ENCODE measurements at regions not wholly inside any gene's neighbourhood (a gene's known extent, or its start where the extent isn't known, plus 50 kb on each side); places are given as distances from the start of the nearest gene placed in this dataset.

DNA sequence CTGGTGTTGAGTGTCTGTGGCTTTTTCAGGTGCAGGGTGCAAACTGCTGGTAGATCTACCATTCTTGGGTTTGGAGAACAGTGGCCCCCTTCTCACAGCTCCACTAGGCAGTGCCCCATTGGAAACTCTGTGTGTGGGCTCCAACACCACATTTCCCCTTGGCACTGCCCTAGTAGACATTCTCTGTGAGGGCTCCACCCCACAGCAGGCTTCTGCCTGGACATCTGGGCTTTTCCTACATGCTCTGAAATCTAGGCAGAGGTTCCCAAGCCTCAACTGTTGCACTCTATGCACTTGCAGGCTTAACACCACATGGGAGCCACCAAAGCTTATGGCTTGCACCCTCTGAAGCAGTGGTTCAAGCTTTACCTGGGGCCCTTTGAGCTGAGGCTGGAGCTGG lies 80.9 kb downstream of the BARX1 start:
- H3K4me3 ChIP-seq (replicated peaks; ENCODE audit: insufficient read depth, low read length), result no peak overlapping the region
- TF ChIP-seq, protein P1, sequence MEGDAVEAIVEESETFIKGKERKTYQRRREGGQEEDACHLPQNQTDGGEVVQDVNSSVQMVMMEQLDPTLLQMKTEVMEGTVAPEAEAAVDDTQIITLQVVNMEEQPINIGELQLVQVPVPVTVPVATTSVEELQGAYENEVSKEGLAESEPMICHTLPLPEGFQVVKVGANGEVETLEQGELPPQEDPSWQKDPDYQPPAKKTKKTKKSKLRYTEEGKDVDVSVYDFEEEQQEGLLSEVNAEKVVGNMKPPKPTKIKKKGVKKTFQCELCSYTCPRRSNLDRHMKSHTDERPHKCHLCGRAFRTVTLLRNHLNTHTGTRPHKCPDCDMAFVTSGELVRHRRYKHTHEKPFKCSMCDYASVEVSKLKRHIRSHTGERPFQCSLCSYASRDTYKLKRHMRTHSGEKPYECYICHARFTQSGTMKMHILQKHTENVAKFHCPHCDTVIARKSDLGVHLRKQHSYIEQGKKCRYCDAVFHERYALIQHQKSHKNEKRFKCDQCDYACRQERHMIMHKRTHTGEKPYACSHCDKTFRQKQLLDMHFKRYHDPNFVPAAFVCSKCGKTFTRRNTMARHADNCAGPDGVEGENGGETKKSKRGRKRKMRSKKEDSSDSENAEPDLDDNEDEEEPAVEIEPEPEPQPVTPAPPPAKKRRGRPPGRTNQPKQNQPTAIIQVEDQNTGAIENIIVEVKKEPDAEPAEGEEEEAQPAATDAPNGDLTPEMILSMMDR (IDR thresholded peaks at IDR 0.05; ENCODE audit: insufficient read depth, low read length), result no peak
- TF ChIP-seq, protein P2, sequence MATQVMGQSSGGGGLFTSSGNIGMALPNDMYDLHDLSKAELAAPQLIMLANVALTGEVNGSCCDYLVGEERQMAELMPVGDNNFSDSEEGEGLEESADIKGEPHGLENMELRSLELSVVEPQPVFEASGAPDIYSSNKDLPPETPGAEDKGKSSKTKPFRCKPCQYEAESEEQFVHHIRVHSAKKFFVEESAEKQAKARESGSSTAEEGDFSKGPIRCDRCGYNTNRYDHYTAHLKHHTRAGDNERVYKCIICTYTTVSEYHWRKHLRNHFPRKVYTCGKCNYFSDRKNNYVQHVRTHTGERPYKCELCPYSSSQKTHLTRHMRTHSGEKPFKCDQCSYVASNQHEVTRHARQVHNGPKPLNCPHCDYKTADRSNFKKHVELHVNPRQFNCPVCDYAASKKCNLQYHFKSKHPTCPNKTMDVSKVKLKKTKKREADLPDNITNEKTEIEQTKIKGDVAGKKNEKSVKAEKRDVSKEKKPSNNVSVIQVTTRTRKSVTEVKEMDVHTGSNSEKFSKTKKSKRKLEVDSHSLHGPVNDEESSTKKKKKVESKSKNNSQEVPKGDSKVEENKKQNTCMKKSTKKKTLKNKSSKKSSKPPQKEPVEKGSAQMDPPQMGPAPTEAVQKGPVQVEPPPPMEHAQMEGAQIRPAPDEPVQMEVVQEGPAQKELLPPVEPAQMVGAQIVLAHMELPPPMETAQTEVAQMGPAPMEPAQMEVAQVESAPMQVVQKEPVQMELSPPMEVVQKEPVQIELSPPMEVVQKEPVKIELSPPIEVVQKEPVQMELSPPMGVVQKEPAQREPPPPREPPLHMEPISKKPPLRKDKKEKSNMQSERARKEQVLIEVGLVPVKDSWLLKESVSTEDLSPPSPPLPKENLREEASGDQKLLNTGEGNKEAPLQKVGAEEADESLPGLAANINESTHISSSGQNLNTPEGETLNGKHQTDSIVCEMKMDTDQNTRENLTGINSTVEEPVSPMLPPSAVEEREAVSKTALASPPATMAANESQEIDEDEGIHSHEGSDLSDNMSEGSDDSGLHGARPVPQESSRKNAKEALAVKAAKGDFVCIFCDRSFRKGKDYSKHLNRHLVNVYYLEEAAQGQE (IDR thresholded peaks at IDR 0.05; ENCODE audit: insufficient replicate concordance, low read depth), result no peak
- no peak for TF ChIP-seq GABPA (IDR thresholded peaks at IDR 0.05; ENCODE audit: low read depth)
- no peak for TF ChIP-seq POLR2AphosphoS5 (IDR thresholded peaks at IDR 0.05; ENCODE audit: low read depth)
- no peak for TF ChIP-seq SPI1 (IDR thresholded peaks at IDR 0.05; ENCODE audit: borderline replicate concordance, low read depth)
- H3K27me3 ChIP-seq (ENCODE audit: insufficient read depth, poor library complexity, severe bottlenecking), result no peaks in the 10 kb centered on the region
- H3K27ac ChIP-seq (replicated peaks), result no peak overlapping the region
- no peak for DNase-seq (ENCODE audit: low read depth in 1 of 2, low spot score in 1 of 2)

DNA sequence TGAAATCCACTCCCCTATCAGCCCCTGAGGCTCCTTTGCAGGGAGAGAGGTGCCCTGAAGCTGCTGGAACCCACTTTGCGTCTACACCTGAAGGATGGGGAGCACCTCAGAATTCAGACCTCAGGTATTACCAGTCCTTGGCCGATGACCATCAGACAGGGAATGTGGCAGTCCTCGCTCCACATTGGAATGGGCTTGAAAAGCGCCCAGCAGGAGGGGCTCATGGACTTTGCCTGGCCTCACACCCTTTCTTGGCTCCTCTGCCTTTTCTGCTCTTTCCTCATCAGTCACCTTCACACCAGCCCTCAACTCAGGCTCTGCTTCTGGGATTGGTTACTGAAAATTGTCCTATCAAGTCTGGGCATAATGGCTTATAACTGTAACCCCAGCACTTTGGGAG lies 83.9 kb downstream of the BARX1 start:
- H3K4me3 ChIP-seq (replicated peaks; ENCODE audit: insufficient read depth, low read length), result no peak overlapping the region
- H3K27me3 ChIP-seq (ENCODE audit: insufficient read depth, poor library complexity, severe bottlenecking), result no peaks in the 10 kb centered on the region
- TF ChIP-seq SPI1 (IDR thresholded peaks at IDR 0.05; ENCODE audit: borderline replicate concordance, low read depth) (no peak), POLR2AphosphoS5 (IDR thresholded peaks at IDR 0.05; ENCODE audit: low read depth) (no peak), GABPA (IDR thresholded peaks at IDR 0.05; ENCODE audit: low read depth) (no peak)
- TF ChIP-seq, protein P1 (IDR thresholded peaks at IDR 0.05; ENCODE audit: insufficient read depth, low read length), result no peak
- TF ChIP-seq, protein P2 (IDR thresholded peaks at IDR 0.05; ENCODE audit: insufficient replicate concordance, low read depth), result no peak
- DNase-seq (ENCODE audit: low read depth in 1 of 2, low spot score in 1 of 2), result no peak
- H3K27ac ChIP-seq (replicated peaks), result no peak overlapping the region

DNA sequence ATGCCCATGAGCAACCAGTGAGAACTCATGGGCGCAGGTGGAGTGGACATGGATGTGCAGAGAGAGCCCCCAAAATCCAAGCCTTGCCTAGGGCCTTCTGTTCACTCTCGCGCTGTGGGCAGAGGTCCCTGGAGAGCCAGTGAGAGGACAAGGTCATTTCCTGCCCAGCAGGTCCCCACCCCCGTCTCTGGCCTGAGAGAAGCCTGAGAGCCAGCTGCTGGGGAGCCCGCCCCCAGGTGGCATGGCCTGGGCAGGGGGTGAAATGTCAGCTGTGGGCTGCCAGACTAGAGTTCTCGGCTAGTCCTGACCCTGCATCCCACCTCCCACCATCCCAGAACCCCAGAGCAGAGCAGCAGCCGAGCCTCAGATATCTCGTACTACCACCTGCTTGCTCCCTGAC lies 85.3 kb downstream of the BARX1 start:
- H3K27me3 ChIP-seq (ENCODE audit: insufficient read depth, poor library complexity, severe bottlenecking), result no peaks in the 10 kb centered on the region
- H3K4me3 ChIP-seq (replicated peaks; ENCODE audit: insufficient read depth, low read length), result no peak overlapping the region
- no peak overlapping the region for H3K27ac ChIP-seq (replicated peaks)
- TF ChIP-seq SPI1 (IDR thresholded peaks at IDR 0.05; ENCODE audit: borderline replicate concordance, low read depth) (no peak), GABPA (IDR thresholded peaks at IDR 0.05; ENCODE audit: low read depth) (no peak), POLR2AphosphoS5 (IDR thresholded peaks at IDR 0.05; ENCODE audit: low read depth) (no peak)
- TF ChIP-seq, protein P1 (IDR thresholded peaks at IDR 0.05; ENCODE audit: insufficient read depth, low read length), result no peak
- TF ChIP-seq, protein P2 (IDR thresholded peaks at IDR 0.05; ENCODE audit: insufficient replicate concordance, low read depth), result no peak
- DNase-seq (ENCODE audit: low read depth in 1 of 2, low spot score in 1 of 2), result no peak

Measured in HL-60 (cell line).